Stimulated activated CD8-positive, alpha-beta memory T cell treated with anti-CD3 and anti-CD28 coated beads, Interleukin-7, amount 100 ng/mL, for 1 hour (primary cell): ENCODE measurements at regions not wholly inside any gene's neighbourhood (a gene's known extent, or its start where the extent isn't known, plus 50 kb on each side); places are given as distances from the start of the nearest gene placed in this dataset.

ENCODE experiments used
- DNase-seq, 2 donors: peaks; one replicate each; pipeline ENCODE4 v3.0.0-alpha.2; 2020; ENCODE audit warnings: low read depth in 2 of 2

GRCh38 chr6:104574135-104574750 lies 285.5 kb downstream of the HACE1 start:
- DNase-seq, result no peak

GRCh38 chr6:104573350-104573749 lies 286.4 kb downstream of the HACE1 start:
- DNase-seq, result no peak

GRCh38 chr6:104572901-104573300 lies 286.8 kb downstream of the HACE1 start:
- DNase-seq, result no peak

GRCh38 chr6:104566411-104566810 lies 293.3 kb downstream of the HACE1 start:
- no peak for DNase-seq

- no peak for DNase-seq
These were observed 296.4 kb downstream of the HACE1 start for GRCh38 chr6:104563306-104563705.

- DNase-seq, result no peak
These were observed 300.1 kb downstream of the HACE1 start for GRCh38 chr6:104559435-104560202.

GRCh38 chr6:104558746-104559145 lies 301.0 kb downstream of the HACE1 start:
- no peak for DNase-seq

GRCh38 chr6:104548297-104548696 lies 311.4 kb downstream of the HACE1 start:
- DNase-seq, result no peak

- DNase-seq, result no peak
These were observed 318.3 kb downstream of the HACE1 start for GRCh38 chr6:104541411-104541810.

GRCh38 chr6:104540743-104541142 lies 319.0 kb downstream of the HACE1 start:
- DNase-seq, result no peak

GRCh38 chr6:104539173-104539572 lies 320.5 kb downstream of the HACE1 start:
- DNase-seq, result no peak

GRCh38 chr6:104537872-104538271 lies 321.8 kb downstream of the HACE1 start:
- no peak for DNase-seq

- no peak for DNase-seq
These were observed 322.5 kb downstream of the HACE1 start for GRCh38 chr6:104537180-104537579.

- DNase-seq, result no peak
These were observed 327.3 kb downstream of the HACE1 start for GRCh38 chr6:104532462-104532861.

- no peak for DNase-seq
These were observed 328.1 kb downstream of the HACE1 start for GRCh38 chr6:104531646-104532045.

GRCh38 chr6:104527761-104528415 lies 331.8 kb downstream of the HACE1 start:
- no peak for DNase-seq

GRCh38 chr6:104527311-104527710 lies 332.4 kb downstream of the HACE1 start:
- no peak for DNase-seq

- DNase-seq, result no peak
These were observed 333.3 kb downstream of the HACE1 start for GRCh38 chr6:104526376-104526775.

- DNase-seq, result peak; percentile 15 to 20
These were observed 333.9 kb downstream of the HACE1 start for GRCh38 chr6:104525677-104526322.

GRCh38 chr6:104522533-104522932 lies 337.2 kb downstream of the HACE1 start:
- no peak for DNase-seq

GRCh38 chr6:104521176-104521575 lies 338.5 kb downstream of the HACE1 start:
- no peak for DNase-seq

GRCh38 chr6:104519566-104519965 lies 340.2 kb downstream of the HACE1 start:
- DNase-seq, result no peak
